ENCODE measurements at regions not wholly inside any gene's neighbourhood (a gene's known extent, or its start where the extent isn't known, plus 50 kb on each side); places are given as distances from the start of the nearest gene placed in this dataset.
"Not testable (repeated sequence)": the region's sequence is repeated elsewhere in the genome, so short reads cannot be mapped to it uniquely, and the experiment has no call there.

GRCh38 chr3:101913168-101913567 lies 63.9 kb downstream of the NFKBIZ start:
- no peak for DNase-seq

- DNase-seq = not testable (repeated sequence)
Observed at GRCh38 chr3:101917761-101918160, 68.4 kb downstream of the NFKBIZ start.

GRCh38 chr3:101922151-101922725 lies 72.9 kb downstream of the NFKBIZ start:
- not testable (repeated sequence) for DNase-seq

GRCh38 chr3:101924621-101925020 lies 75.3 kb downstream of the NFKBIZ start:
- DNase-seq = not testable (repeated sequence)

GRCh38 chr3:101925124-101925523 lies 75.8 kb downstream of the NFKBIZ start:
- DNase-seq = not testable (repeated sequence)

- DNase-seq = no peak
Observed at GRCh38 chr3:101925564-101925963, 76.2 kb downstream of the NFKBIZ start.

- no peak for DNase-seq
Observed at GRCh38 chr3:101926594-101927105, 77.3 kb downstream of the NFKBIZ start.

- no peak for DNase-seq
Observed at GRCh38 chr3:101928890-101929289, 79.6 kb downstream of the NFKBIZ start.

- DNase-seq = no peak
Observed at GRCh38 chr3:101931081-101931480, 81.8 kb downstream of the NFKBIZ start.

- DNase-seq = no peak
Observed at GRCh38 chr3:101932326-101933068, 83.2 kb downstream of the NFKBIZ start.

GRCh38 chr3:101936419-101937356 lies 87.4 kb downstream of the NFKBIZ start:
- peak; percentile 77 for DNase-seq

GRCh38 chr3:101938262-101938847 lies 89.0 kb downstream of the NFKBIZ start:
- peak; percentile 30 for DNase-seq

- DNase-seq = no peak
Observed at GRCh38 chr3:101939361-101940049, 90.2 kb downstream of the NFKBIZ start.

- peak; percentile 31 for DNase-seq
Observed at GRCh38 chr3:101940521-101941317, 91.4 kb downstream of the NFKBIZ start.

GRCh38 chr3:101941318-101942040 lies 92.2 kb downstream of the NFKBIZ start:
- DNase-seq = no peak

- no peak for DNase-seq
Observed at GRCh38 chr3:101942356-101942755, 93.0 kb downstream of the NFKBIZ start.

GRCh38 chr3:101943029-101943428 lies 93.7 kb downstream of the NFKBIZ start:
- DNase-seq = no peak

GRCh38 chr3:101944308-101944707 lies 95.0 kb downstream of the NFKBIZ start:
- no peak for DNase-seq

GRCh38 chr3:101945980-101946379 lies 96.7 kb downstream of the NFKBIZ start:
- DNase-seq = no peak

- no peak for DNase-seq
Observed at GRCh38 chr3:101946906-101947305, 97.6 kb downstream of the NFKBIZ start.

GRCh38 chr3:101950510-101950909 lies 101.2 kb downstream of the NFKBIZ start:
- DNase-seq = no peak
